ENCODE measurements at regions not wholly inside any gene's neighbourhood (a gene's known extent, or its start where the extent isn't known, plus 50 kb on each side); places are given as distances from the start of the nearest gene placed in this dataset.

GRCh38 chr4:75249739-75250138 is 264.5 kb downstream of the RCHY1 start:
- Mint-ChIP-seq H3K36me3 (ENCODE audit: insufficient read depth in 1 of 3, low read depth in 3 of 3) (no peaks in the 10 kb centered on the region; a peak in 1 of 7 replicates), H3K27ac (no peak overlapping the region), H3K4me3 (no peak overlapping the region), H3K9me3 (peaks cover 2 to 3% of the 10 kb centered on the region in 2 experiments; a peak in 4 of 5 replicates), H3K4me1 (peaks cover 0 to 2% of the 10 kb centered on the region in 2 experiments; a peak in 2 of 4 replicates), H3K27me3 (ENCODE audit: low read depth) (no peaks in the 10 kb centered on the region)
- Histone ChIP-seq H3K18ac (ENCODE audit: insufficient read length, low read depth, low read length) (no peak overlapping the region), H3K9me3 (ENCODE audit: control insufficient read depth, low read depth, low read length) (no peaks in the 10 kb centered on the region), H2BK5ac (ENCODE audit: insufficient read length, low read length) (no peak overlapping the region), H3K27me3 (ENCODE audit: insufficient read depth, low read length) (no peaks in the 10 kb centered on the region; the same call in 1 of the 2 replicates), H3K56ac (ENCODE audit: insufficient read length, low read depth, low read length) (no peak overlapping the region), H2AK5ac (ENCODE audit: insufficient read length, low read length) (no peak overlapping the region), H3K27ac (ENCODE audit: insufficient read length, low read depth, low read length) (no peak overlapping the region), H3K23ac (ENCODE audit: insufficient read length, low read depth, low read length) (no peak overlapping the region), H3K4ac (ENCODE audit: low read depth, low read length) (no peak overlapping the region), H4K91ac (ENCODE audit: insufficient read length, low read depth, low read length) (no peak overlapping the region), H3K79me1 (ENCODE audit: insufficient read depth, low read depth, low read length, poor library complexity, severe bottlenecking) (no peaks in the 10 kb centered on the region), H3K9ac (ENCODE audit: extremely low read depth, insufficient read length, low read length) (no peak overlapping the region), H3T11ph (ENCODE audit: low read length) (no peak overlapping the region), H3K79me2 (ENCODE audit: insufficient read depth, low read length) (no peaks in the 10 kb centered on the region), H4K20me1 (ENCODE audit: control insufficient read depth, insufficient read depth, insufficient read length) (no peaks in the 10 kb centered on the region), H4K5ac (ENCODE audit: insufficient read length, low read depth, low read length) (no peak overlapping the region), H3K4me1 (ENCODE audit: insufficient read depth, low read length) (no peaks in the 10 kb centered on the region), H4K8ac (replicated peaks; ENCODE audit: insufficient read length, low read depth, low read length) (no peak overlapping the region), H3K4me2 (ENCODE audit: insufficient read depth, insufficient read length, low read length) (no peak overlapping the region), H2BK12ac (ENCODE audit: insufficient read length, low read depth, low read length) (no peak overlapping the region), H3K23me2 (ENCODE audit: insufficient read length, low read depth, low read length, poor library complexity, severe bottlenecking) (no peaks in the 10 kb centered on the region), H2BK120ac (ENCODE audit: low read depth, low read length, poor library complexity, severe bottlenecking) (no peak overlapping the region), H2BK15ac (ENCODE audit: low read depth, low read length) (no peak overlapping the region), H2BK20ac (ENCODE audit: low read depth, low read length, poor library complexity, severe bottlenecking) (no peak overlapping the region), H3K14ac (ENCODE audit: insufficient read depth, low read length) (no peak overlapping the region), H2AFZ (ENCODE audit: low read length) (no peak overlapping the region)
- no peak for TF ChIP-seq CTCF (conservative IDR thresholded peaks at IDR 0.05)
- WGBS (ENCODE audit: extremely low coverage, insufficient read length, low lambda C conversion rate), result no CpG with 5 or more reads among the region's 2 CpGs
- no peak for DNase-seq

Data from H9 (cell line).